Right ventricle myocardium superior (tissue), 1 donor: ENCODE measurements at regions not wholly inside any gene's neighbourhood (a gene's known extent, or its start where the extent isn't known, plus 50 kb on each side); places are given as distances from the start of the nearest gene placed in this dataset.

Experiments used
- ATAC-seq: fragments of 200-7000 bp; cut with Tn5 transposase; one replicate; pipeline ENCODE4 v1.9.1; 2020; ENCODE audit warnings: mild to moderate bottlenecking; ENCODE audit not compliant: poor library complexity
- DNase-seq: peaks from one replicate; pipeline ENCODE4 v3.0.0-alpha.2; 2020
- intact Hi-C: fragments of 100-400 bp; cut with DNase I; formaldehyde crosslinking; loops from one replicate; pipeline ENCODE4 v1.11.2; 2022
- donor health status: DM: no; HTN: yes; CAD: no; lungs with severe emphysema.

DNA sequence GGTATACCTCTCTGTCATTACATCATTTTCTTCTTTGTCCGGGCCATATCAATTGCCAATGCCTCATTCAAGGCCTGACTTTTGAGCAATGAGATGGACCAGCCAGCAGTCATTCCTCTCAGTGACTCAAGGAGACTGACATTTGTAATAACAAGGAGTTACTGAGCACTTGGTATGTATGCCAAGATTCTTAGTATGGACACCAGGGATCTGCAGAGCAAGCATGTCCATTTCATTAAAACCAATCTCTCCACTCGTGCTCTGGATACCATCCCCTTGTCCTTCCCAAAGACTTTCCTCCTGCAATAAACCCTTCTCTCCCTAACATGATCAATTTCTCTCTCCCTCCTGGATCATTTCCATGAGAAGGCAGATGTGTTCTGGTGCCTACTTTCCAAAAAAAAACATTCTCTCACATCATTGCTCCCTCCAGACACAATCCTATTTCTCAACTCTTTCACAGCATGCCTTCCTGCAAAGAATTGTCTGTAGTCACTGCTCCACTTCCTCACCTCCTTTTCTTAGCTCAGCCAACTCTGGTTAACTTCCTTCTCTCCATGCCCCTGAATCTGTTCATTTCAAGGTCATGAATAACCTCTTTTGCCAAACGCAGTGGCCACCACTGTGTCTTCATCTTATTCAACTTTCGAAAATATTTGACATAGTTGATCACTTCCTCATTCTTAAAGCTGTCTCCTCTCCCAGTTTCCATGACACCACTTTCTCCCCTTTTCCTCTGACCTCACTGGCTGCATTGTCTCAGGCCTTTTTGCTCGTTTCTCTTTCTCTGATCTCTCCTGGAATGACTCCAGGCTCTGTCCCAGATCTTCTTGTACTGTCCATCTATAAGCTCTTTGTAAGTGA lies 102.8 kb upstream of the CYP1B1 start:
- no peak for DNase-seq
- peak; percentile 57 for ATAC-seq

DNA sequence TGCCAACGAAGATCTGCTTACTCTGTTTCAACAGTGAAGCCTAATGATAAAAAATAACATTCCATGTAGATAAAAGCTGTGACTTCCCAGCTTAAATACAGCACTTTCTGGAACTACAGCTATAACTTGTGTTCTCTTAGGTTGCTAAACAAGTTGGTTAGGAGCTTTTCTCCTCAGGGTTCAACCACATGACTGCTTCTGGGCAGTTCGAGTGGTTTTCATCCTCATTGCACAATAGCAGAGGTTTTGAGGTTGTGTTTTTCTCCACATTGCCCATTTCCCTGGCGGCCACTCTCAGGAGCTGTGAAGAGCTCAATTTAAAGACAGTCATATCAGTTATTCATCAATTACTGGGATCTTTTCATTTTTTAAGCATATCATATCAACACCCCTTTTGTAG lies 102.2 kb upstream of the CYP1B1 start:
- ATAC-seq (peak; percentile 78), DNase-seq (peak; percentile 63)
- intact Hi-C loops = no loop called here

More for the DNA sequence above, 102.8 kb upstream of the CYP1B1 start:
- intact Hi-C loops = no loop called here

DNA sequence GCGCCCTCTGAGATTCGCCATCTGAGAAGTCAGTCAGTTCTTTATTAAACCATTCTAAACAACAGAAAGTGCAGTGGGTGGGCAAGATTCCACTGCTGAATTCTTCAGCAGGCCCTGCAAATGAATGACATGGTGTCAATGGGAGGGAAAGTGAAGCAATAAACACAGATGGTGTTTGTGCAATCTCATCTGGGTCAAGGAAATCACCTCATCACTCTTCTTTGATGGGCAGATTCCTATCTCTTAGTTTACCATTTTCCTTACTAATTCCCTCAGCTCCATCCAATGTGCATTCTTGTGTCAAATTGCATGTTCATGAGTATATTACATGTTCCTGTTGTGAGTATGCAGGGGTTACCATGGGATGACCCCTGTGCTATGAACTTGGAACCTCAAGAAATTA lies 100.7 kb upstream of the CYP1B1 start:
- intact Hi-C loops = no loop called here
- no peak for ATAC-seq
- DNase-seq = no peak

DNA sequence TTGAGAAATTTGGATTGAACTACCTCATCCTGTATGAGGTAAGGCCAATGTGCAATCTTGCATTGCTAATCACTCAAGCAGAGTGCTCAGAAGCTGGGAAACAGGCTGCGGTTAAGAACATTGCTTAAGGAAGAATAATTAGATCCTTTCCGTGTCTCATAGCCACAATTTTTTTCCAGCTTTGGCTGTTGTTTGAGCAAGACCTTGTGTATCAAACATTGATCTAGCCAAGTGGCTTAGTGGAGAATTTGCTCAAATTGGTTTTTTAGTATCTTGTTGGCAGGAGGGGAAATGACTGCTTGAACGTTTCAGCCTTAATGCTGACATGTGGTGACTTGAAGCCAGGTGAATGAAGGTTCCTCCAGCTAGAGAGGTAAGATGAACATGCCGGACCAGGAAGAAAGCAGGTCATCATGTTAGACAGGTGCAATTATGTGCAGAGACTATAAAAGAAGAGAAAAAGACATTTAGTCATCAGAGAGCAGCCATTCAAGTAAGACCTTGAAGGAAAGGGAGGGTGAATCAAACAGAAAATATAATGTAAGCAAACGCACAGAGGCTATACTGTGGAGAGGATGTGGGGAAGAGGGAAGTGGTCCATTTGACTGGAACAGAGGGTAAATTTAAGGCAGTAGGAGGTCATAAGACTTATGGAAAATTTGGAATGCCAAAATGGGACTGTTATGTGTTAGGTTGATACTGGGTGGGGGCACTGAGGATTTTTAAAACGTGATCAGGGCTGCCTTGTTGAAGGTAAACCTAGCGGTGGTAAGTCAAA lies 98.9 kb upstream of the CYP1B1 start:
- intact Hi-C loops = no loop called here
- ATAC-seq (peak; percentile 69), DNase-seq (no peak)

DNA sequence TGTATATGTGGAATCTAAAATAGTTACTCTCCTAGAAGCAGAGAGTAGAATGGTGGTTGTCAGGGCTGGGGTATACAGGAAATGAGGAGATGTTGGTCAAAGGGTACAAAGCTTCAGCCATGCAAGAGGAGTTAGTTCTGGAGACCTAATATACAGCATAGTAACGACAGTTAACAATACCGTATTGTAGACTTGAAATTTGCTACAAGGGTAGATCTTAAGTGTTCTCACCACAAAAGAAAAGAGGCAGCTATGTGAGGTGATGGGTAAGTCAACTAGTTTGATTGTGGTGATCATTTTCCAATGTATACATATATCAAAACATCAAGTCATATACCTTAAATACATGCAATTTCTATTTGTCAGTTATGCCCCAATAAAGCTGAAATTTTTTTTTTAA lies 98.2 kb upstream of the CYP1B1 start:
- DNase-seq (no peak), ATAC-seq (no peak)
- intact Hi-C loops = no loop called here

DNA sequence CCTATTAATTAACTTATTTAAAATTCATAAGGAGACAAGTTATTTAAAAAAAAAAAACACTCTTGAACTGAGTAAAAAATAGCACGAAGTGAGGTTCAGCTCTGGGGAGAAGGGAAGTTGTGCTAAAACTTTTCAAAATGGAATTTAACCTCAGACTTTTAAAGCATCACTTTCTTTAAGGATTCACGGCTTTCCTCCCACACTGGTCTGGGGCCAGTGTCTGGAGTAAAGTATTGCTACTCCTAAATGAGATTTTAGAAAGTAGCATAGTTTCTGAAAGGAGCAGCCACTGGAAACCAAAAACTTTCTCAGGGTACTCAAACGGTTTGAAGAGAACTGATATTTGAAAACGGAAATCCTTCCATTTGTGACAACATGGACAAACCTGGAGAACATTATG lies 97.7 kb upstream of the CYP1B1 start:
- intact Hi-C loops = no loop called here
- no peak for DNase-seq
- ATAC-seq = no peak

DNA sequence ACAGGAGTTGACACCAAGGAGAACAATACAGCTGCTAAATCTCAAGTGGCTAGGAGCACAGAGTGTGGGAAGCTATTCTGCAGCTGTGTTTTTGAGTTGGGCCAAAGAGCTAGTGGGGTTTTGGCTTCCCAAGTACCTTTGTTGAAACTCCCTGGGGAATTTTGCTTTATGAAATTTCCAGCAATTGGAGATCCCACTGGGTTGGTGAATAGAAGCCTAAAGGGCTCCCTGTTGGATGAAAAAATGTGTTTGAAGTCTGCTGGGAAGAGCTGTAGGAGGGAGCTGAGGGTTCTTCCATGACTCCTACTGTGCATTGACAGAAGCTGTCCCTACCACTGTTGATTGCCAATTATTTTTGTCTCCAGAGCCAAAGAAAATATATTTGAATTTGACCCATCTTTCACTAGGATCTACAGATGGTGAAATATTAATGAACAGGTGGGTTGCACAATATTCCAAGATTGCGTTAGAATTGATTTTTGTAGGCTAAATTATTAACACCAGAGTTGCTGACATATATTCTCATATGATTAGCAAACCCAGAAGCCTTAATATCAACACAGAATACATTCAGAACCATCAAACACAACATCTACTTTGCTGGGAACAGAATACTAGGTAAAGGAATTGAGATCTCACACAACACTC lies 95.4 kb upstream of the CYP1B1 start:
- ATAC-seq (peak; percentile 55), DNase-seq (no peak)
- intact Hi-C loops = no loop called here

DNA sequence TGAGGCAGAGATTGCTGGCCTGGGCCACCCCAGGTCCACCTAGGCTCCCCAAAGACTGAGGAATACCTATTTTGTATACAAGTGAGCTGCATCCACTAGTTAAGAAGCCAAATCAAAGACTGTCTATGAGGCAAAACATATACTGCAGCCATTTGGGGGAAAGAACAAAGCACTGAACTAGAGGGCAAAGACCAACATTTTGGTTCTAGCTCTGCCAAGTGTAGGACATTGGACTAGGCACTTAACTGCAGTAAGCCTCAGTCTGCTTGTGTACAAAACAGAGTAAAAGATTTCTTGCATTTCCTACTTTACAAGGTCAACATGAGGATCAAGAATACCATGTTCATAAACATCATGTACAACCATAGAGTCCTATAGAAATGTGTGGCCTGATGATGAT lies 94.8 kb upstream of the CYP1B1 start:
- DNase-seq (no peak), ATAC-seq (no peak)
- intact Hi-C loops = no loop called here

DNA sequence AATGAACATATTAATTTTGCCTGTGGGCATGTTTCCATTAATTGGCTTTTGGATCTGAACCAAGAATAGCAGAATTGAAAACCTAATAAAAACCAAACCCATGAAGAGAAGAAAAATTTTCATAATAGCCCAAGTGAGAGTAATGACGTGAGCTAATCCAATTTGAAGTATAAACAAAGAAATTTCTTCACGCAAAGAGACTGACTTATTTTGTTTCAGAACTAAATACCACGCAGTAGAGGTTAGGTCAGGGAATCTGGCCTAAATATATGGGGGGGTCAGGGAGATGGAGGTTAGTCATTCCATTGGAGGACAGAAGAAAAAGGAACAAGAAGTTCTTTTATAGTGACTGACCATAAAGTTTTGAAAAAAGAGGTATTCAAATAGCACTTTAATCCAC lies 94.1 kb upstream of the CYP1B1 start:
- DNase-seq = no peak
- no peak for ATAC-seq
- intact Hi-C loops = no loop called here

DNA sequence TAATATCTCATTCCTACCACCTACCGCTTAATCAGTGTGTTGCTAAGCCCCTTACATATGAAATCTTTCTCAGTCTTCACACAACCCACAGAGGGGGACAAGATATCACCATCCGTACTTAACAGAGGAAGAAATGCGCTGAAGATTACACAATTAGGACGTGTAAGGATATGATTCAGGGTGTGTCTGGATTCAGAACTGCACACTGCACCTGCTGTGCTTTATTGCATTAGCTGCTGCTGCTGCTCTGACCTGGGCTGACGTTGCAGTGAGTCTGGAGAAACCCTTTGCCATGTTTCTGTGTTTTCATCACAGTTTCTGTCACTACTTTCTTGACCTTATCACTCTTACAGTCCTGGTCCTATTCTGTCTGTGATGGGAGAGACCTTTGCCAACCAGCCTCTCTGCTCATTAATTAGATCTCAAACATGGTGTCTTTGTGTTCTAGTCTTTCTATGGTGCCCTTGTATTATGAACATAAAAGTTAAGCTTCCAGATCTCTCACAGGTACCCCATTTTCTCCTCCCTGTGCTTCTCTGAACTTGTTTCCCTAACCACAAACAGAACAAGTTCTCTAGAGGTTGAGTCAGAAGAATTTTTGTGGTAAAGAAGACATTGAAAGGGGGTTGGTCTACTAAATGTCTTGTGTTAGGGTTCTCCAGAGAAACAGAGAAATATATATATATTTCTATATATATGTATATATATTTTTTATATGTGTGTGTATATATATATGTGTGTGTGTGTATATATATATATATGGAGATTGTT lies 92.9 kb upstream of the CYP1B1 start:
- ATAC-seq (no peak), DNase-seq (no peak)
- intact Hi-C loops = no loop called here

DNA sequence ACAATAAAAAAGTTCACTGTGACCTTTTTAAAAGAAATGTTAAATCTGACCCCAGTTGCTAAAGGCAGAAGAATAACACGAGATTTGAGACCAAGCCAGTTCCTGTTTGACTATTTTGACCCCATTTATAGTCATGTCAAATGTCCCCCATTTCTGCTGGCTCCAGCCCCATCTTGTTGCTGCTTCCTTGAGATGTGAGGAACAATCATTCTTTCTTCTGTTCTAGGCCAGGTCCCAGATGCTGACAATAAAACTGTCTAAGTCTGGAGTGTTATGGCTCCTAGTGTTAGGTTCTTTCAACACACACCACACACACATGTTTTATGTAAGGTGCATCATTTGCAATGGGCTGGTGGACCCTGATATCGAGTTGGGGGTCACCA lies 92.0 kb upstream of the CYP1B1 start:
- ATAC-seq = no peak
- DNase-seq = no peak
- intact Hi-C loops = no loop called here

DNA sequence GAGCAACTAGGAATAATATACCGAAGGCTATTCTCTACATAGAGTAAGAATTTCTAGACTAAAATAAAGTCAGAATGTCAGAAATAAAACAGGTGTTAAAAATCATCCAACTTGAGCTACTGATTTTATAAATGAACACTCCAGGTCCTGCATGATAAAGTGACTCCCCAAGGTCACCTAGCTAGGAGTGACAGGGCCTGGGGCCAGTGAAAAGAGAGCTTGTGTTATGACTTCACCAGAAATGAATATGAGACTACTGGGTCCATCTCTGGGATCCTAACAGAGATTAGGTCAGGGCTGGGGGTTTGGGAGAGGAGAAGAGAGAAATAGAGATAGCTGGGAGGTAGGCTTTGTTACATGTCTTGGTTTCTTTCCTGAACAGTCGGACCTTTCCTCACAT lies 89.7 kb upstream of the CYP1B1 start:
- no peak for ATAC-seq
- intact Hi-C loops = no loop called here

DNA sequence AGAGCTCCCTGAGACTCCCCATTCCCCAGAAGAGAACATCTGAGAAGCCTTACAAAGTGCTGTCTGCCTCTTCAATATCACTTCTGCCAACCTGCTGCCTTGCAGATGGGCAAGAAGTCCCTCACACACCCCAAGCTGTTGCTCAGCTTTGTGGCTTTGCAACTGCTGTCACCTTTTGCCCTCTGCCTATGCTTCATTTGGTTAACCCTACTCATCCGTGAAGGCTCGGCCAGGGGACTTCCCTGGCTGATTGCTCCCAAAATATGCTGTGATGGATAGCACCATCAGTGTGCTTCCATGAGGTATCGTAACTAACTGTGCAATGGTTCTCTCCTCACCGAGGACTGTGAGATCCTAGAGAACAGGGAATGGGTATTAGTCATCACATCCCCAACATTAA lies 88.9 kb upstream of the CYP1B1 start:
- ATAC-seq = no peak
- intact Hi-C loops = no loop called here
- no peak for DNase-seq

More for the DNA sequence above, 89.7 kb upstream of the CYP1B1 start:
- DNase-seq = no peak

DNA sequence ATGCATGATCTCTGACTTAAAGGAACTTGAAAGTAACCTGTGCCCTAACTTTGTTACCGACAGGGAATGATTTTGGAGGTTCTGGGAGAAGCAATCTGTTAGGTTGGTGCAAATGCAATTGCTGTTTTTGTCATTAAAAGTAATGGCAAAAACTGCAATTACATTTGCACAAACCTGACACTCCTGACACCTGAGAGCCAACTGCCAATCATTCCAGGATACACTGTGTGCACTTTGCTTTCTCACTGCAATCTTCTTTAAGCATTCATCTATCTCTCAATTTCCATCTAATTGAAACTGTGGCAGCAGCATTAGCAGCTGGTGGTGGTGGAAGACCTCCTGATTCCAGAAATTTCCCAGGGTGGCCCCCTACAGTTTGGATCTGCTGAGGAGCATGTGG lies 87.6 kb upstream of the CYP1B1 start:
- DNase-seq (no peak), ATAC-seq (no peak)
- intact Hi-C loops = no loop called here

DNA sequence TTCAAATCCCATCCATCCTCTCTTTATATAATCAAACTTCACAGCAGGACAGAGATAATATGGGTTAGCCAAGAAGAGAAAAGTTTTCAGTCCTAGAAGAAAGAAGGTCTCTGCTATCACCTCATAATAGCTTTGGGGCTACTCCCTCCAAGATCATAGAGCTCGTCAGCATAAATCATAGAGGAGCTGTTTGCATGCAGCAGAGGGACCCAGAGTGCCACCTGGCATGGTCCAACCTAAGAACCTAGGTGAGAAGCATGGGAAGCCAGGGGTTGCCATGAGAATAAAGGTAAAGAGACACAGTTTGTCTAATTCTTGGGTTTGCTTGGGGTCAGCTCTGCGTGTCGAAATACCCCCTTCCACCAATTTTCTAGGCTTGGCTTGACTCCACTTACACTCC lies 87.1 kb upstream of the CYP1B1 start:
- ATAC-seq (no peak), DNase-seq (no peak)
- intact Hi-C loops = no loop called here

DNA sequence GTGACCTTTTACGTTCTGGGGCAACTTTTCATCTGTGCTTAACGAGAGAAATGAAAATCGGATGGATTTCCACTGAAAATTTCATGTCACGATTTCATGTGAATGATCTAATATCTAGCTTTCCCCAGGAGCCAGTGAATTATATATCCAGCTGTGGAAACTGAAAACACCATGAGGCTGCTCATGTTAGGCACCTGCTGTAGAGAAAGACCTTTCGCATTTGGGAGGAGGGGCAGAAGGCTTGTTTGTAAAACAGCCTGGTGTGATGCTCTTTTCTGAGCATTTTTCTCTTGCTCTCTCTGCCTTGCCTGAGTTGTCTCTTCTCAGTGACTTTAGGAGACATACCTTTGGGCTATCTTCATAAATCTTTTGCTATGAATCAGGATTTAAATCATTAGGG lies 84.6 kb upstream of the CYP1B1 start:
- DNase-seq = no peak
- ATAC-seq = no peak
- intact Hi-C loops = no loop called here

DNA sequence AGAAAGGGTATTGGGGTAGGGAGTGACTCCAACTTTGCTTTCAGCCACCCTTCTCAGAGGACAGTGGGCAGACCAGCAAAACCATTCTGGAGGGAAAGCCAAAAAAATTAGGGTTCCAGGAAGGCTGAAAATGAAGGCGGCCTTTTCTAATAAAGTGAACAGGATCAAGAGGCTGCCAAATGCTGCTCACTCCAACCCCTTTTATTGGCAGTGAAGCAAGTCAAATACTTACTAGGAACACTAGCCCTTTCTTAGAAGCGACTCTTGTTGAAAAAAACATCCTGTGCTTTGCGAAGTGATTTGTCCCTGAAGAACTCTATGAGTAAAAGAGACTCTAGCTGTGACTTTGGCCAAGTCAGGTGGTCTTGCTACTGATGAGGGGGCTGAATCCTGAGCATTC lies 83.6 kb upstream of the CYP1B1 start:
- ATAC-seq (peak; percentile 85), DNase-seq (no peak)
- intact Hi-C loops = no loop called here

DNA sequence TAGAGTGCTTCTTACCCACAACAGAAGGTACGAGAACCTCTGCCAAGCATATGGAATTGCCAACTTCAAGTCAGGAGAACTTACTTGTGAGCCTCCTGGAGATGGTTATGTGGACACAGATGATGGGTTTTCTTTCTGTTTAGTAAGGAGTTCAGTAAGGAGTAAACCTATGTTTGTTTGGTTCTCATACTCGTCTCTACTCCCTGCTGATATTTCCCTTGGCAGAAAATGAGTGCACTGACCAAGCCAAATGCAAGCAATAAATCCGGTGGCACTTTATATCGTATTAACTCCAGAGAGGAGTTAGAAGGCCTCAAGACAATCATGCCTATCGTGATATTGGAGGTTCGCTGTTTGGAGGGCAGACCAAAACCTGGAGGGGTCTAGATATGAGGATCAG lies 83.2 kb upstream of the CYP1B1 start:
- DNase-seq = no peak
- intact Hi-C loops = no loop called here
- peak; percentile 14 for ATAC-seq
